ENCODE measurements at regions not wholly inside any gene's neighbourhood (a gene's known extent, or its start where the extent isn't known, plus 50 kb on each side); places are given as distances from the start of the nearest gene placed in this dataset.

GRCh38 chr5:124036786-124037185 is 524.8 kb downstream of the CSNK1G3 start:
- H3K4me1 ChIP-seq (ENCODE audit: insufficient read depth, low read length, poor library complexity, severe bottlenecking): no peaks in the 10 kb centered on the region
- BruUV-seq (replicated peaks): no TSS peak
- POLR2A ChIA-PET (ENCODE audit: low non-redundant PET): no interaction called here
- H3K9me3 ChIP-seq (ENCODE audit: low read depth, low read length, poor library complexity, severe bottlenecking): no peaks in the 10 kb centered on the region
- H3K27me3 ChIP-seq (replicated peaks; ENCODE audit: insufficient read depth, low read depth, low read length, poor library complexity): peaks cover 8% of the 10 kb centered on the region
- CTCF ChIA-PET: no interaction called here
- H3K27ac ChIP-seq (ENCODE audit: low read depth, low read length, poor library complexity, severe bottlenecking): no peak overlapping the region
- no peaks in the 10 kb centered on the region for H3K36me3 ChIP-seq (ENCODE audit: insufficient read depth, low read length, poor library complexity, severe bottlenecking)
- TF ChIP-seq EZH2 (IDR thresholded peaks at IDR 0.05; ENCODE audit: borderline replicate concordance, low read depth, low read length, poor library complexity, severe bottlenecking): no peak
- TF ChIP-seq, protein P1, sequence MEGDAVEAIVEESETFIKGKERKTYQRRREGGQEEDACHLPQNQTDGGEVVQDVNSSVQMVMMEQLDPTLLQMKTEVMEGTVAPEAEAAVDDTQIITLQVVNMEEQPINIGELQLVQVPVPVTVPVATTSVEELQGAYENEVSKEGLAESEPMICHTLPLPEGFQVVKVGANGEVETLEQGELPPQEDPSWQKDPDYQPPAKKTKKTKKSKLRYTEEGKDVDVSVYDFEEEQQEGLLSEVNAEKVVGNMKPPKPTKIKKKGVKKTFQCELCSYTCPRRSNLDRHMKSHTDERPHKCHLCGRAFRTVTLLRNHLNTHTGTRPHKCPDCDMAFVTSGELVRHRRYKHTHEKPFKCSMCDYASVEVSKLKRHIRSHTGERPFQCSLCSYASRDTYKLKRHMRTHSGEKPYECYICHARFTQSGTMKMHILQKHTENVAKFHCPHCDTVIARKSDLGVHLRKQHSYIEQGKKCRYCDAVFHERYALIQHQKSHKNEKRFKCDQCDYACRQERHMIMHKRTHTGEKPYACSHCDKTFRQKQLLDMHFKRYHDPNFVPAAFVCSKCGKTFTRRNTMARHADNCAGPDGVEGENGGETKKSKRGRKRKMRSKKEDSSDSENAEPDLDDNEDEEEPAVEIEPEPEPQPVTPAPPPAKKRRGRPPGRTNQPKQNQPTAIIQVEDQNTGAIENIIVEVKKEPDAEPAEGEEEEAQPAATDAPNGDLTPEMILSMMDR (conservative IDR thresholded peaks at IDR 0.05; ENCODE audit: low read depth, low read length): no peak
- intact Hi-C loops (cut with micrococcal nuclease; ENCODE audit: unreplicated experiment): no loop called here
- no peak for DNase-seq (ENCODE audit: low spot score)
- no peak overlapping the region for H3K4me3 ChIP-seq (ENCODE audit: low read depth, low read length, poor library complexity, severe bottlenecking)

GRCh38 chr5:124034963-124035362 is 523.0 kb downstream of the CSNK1G3 start:
- no peak for TF ChIP-seq EZH2 (IDR thresholded peaks at IDR 0.05; ENCODE audit: borderline replicate concordance, low read depth, low read length, poor library complexity, severe bottlenecking)
- TF ChIP-seq, protein P1 (conservative IDR thresholded peaks at IDR 0.05; ENCODE audit: low read depth, low read length): no peak
- Histone ChIP-seq H3K4me1 (ENCODE audit: insufficient read depth, low read length, poor library complexity, severe bottlenecking) (no peaks in the 10 kb centered on the region), H3K4me3 (ENCODE audit: low read depth, low read length, poor library complexity, severe bottlenecking) (no peak overlapping the region), H3K27me3 (replicated peaks; ENCODE audit: insufficient read depth, low read depth, low read length, poor library complexity) (peaks cover 8% of the 10 kb centered on the region), H3K9me3 (ENCODE audit: low read depth, low read length, poor library complexity, severe bottlenecking) (no peaks in the 10 kb centered on the region), H3K36me3 (ENCODE audit: insufficient read depth, low read length, poor library complexity, severe bottlenecking) (no peaks in the 10 kb centered on the region), H3K27ac (ENCODE audit: low read depth, low read length, poor library complexity, severe bottlenecking) (no peak overlapping the region)
- intact Hi-C loops (cut with micrococcal nuclease; ENCODE audit: unreplicated experiment): no loop called here
- ChIA-PET POLR2A (ENCODE audit: low non-redundant PET) (no interaction called here), CTCF (no interaction called here)
- DNase-seq (ENCODE audit: low spot score): no peak
- BruUV-seq (replicated peaks): no TSS peak

- Histone ChIP-seq H3K4me1 (ENCODE audit: insufficient read depth, low read length, poor library complexity, severe bottlenecking) (no peaks in the 10 kb centered on the region), H3K27ac (ENCODE audit: low read depth, low read length, poor library complexity, severe bottlenecking) (no peak overlapping the region), H3K9me3 (ENCODE audit: low read depth, low read length, poor library complexity, severe bottlenecking) (no peaks in the 10 kb centered on the region), H3K36me3 (ENCODE audit: insufficient read depth, low read length, poor library complexity, severe bottlenecking) (no peaks in the 10 kb centered on the region), H3K27me3 (replicated peaks; ENCODE audit: insufficient read depth, low read depth, low read length, poor library complexity) (peaks cover 8% of the 10 kb centered on the region), H3K4me3 (ENCODE audit: low read depth, low read length, poor library complexity, severe bottlenecking) (no peak overlapping the region)
- CTCF ChIA-PET: no interaction called here
- DNase-seq (ENCODE audit: low spot score): no peak
- TF ChIP-seq, protein P1 (conservative IDR thresholded peaks at IDR 0.05; ENCODE audit: low read depth, low read length): no peak
- no peak for TF ChIP-seq EZH2 (IDR thresholded peaks at IDR 0.05; ENCODE audit: borderline replicate concordance, low read depth, low read length, poor library complexity, severe bottlenecking)
- POLR2A ChIA-PET (ENCODE audit: low non-redundant PET): no interaction called here
- intact Hi-C loops (cut with micrococcal nuclease; ENCODE audit: unreplicated experiment): no loop called here
- no TSS peak for BruUV-seq (replicated peaks)
Measured at GRCh38 chr5:124034083-124034700, 522.2 kb downstream of the CSNK1G3 start.
